GM19023 (cell line): ENCODE measurements at regions not wholly inside any gene's neighbourhood (a gene's known extent, or its start where the extent isn't known, plus 50 kb on each side); places are given as distances from the start of the nearest gene placed in this dataset.

ENCODE experiments used
- ATAC-seq: cut with Tn5 transposase; IDR thresholded peaks from one replicate; pipeline ENCODE4 v1.9.1; 2021; ENCODE audit warnings: mild to moderate bottlenecking, moderate library complexity; ENCODE audit not compliant: unreplicated experiment

- ATAC-seq, result no peak
These were observed 129.5 kb upstream of the SLC10A2 start for GRCh38 chr13:103195762-103196161.

GRCh38 chr13:103194871-103195270, 128.7 kb upstream of the SLC10A2 start:
- no peak for ATAC-seq

- no peak for ATAC-seq
These were observed 126.4 kb upstream of the SLC10A2 start for GRCh38 chr13:103192511-103193135.

- ATAC-seq, result no peak
These were observed 124.6 kb upstream of the SLC10A2 start for GRCh38 chr13:103190841-103191240.

GRCh38 chr13:103188713-103189326, 122.6 kb upstream of the SLC10A2 start:
- ATAC-seq, result no peak

- no peak for ATAC-seq
These were observed 121.5 kb upstream of the SLC10A2 start for GRCh38 chr13:103187721-103188156.

GRCh38 chr13:103184413-103184812, 118.2 kb upstream of the SLC10A2 start:
- peak; percentile 51 for ATAC-seq

- ATAC-seq, result no peak
These were observed 113.0 kb upstream of the SLC10A2 start for GRCh38 chr13:103178986-103179943.

GRCh38 chr13:103174966-103175365, 108.7 kb upstream of the SLC10A2 start:
- no peak for ATAC-seq

GRCh38 chr13:103168901-103169508, 102.8 kb upstream of the SLC10A2 start:
- ATAC-seq, result no peak

- ATAC-seq, result no peak
These were observed 98.0 kb upstream of the SLC10A2 start for GRCh38 chr13:103164251-103164650.

- ATAC-seq, result no peak
These were observed 95.3 kb upstream of the SLC10A2 start for GRCh38 chr13:103161476-103161875.

- no peak for ATAC-seq
These were observed 91.4 kb upstream of the SLC10A2 start for GRCh38 chr13:103157434-103158145.

GRCh38 chr13:103157016-103157415, 90.8 kb upstream of the SLC10A2 start:
- no peak for ATAC-seq

GRCh38 chr13:103156346-103156998, 90.3 kb upstream of the SLC10A2 start:
- no peak for ATAC-seq

- no peak for ATAC-seq
These were observed 87.2 kb upstream of the SLC10A2 start for GRCh38 chr13:103153466-103153865.

- ATAC-seq, result no peak
These were observed 81.7 kb upstream of the SLC10A2 start for GRCh38 chr13:103147961-103148360.

- ATAC-seq, result no peak
These were observed 79.2 kb upstream of the SLC10A2 start for GRCh38 chr13:103145442-103145841.

GRCh38 chr13:103143432-103143831, 77.2 kb upstream of the SLC10A2 start:
- ATAC-seq, result no peak

- ATAC-seq, result no peak
These were observed 75.9 kb upstream of the SLC10A2 start for GRCh38 chr13:103142151-103142550.
